ENCODE measurements at regions not wholly inside any gene's neighbourhood (a gene's known extent, or its start where the extent isn't known, plus 50 kb on each side); places are given as distances from the start of the nearest gene placed in this dataset.

- DNase-seq (ENCODE audit: low read depth) = no peak
Measured at GRCh38 chr5:2147504-2148311, 265.0 kb upstream of the IRX4 start.

GRCh38 chr5:2143646-2144353 lies 261.1 kb upstream of the IRX4 start:
- no peak for DNase-seq (ENCODE audit: low read depth)

GRCh38 chr5:2143088-2143487 lies 260.4 kb upstream of the IRX4 start:
- no peak for DNase-seq (ENCODE audit: low read depth)

DNA sequence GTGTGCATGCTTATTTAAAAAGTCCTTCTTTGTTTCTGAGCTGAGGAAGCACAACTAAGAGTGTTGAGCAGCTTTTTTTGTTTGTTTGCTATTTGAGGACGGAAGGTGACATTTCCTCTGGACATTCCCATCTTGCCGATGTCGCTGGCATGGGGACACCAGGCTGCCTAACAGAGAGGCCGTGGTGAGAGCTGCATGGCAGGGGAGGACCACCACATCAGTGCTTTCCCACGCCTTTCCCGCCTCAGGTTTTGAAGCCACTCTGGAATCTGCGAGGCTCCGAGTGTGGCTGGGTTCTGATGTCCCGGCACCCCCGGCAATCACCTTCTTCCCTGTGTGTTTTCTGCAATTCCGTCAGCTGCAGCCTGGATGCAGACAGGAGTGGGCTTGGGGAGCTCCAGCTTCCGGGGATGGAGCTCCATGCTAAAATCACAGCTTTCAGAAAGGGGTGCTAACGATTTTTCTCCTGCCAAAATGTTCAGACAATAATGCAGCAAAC lies 259.8 kb upstream of the IRX4 start:
- no peak for DNase-seq (ENCODE audit: low read depth)

GRCh38 chr5:2141254-2142000 lies 258.7 kb upstream of the IRX4 start:
- DNase-seq (ENCODE audit: low read depth) = no peak

DNA sequence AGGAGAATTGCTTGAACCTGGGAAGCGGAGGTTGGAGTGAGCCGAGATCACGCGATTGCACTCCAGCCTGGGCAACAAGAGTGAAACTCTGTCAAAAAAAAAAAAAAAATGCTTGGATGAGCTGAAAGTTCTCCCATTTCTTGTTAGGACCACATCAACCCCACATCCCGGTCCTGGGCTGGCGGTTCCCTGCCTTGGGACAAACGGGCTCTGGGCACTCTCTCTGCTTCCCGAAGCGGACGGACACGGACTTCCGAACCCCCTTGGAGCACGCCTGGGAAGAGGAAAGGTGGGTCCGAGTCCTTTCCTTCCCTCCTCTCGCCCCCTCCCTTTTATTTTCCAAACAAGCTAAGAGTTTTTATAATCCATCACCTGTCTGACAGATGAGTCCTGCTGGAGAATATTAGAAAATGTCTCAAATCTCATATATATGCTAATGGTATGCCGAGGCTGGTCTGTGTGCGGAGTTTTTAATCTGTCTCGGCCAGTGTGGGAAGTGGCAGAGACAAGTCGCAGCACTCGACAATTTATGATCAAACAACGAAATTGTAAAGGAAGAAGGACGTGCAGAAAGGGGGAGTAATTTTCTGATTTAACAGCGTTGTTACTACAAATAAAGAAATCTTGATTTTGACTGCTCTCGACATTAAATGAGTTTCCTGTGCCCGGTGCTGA lies 257.9 kb upstream of the IRX4 start:
- DNase-seq (ENCODE audit: low read depth) = no peak

GRCh38 chr5:2139478-2139877 lies 256.8 kb upstream of the IRX4 start:
- DNase-seq (ENCODE audit: low read depth) = no peak

- DNase-seq (ENCODE audit: low read depth) = no peak
Measured at GRCh38 chr5:2138896-2139295, 256.2 kb upstream of the IRX4 start.

DNA sequence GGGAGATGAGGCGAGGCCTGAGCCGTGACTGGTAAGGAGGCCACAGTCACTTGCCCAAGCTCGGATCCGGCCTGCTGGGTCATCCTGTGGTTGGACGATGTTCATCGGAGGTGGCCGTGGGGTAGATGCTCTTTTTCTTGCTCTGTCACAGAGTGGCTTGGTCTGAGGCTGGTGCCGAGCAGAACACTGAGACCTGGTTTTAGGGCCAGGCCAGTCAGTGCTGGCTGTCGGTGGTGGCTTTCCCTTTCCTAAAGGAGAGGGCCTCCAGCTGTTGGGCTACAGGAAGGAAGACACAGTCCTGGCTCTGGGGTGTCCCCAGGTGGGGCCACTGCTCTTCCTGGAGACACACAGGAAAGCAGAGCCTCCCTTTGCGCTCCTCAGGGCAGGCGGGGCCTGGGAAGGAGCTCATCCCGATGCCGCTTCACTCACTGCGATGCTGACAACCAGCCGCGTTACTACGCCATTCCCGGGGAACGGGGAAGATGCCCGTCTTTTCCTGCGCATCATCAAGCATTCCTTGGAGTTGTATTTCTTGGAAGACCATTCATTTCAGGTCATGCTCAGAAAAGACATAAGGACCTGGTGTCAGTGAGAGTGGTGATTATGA lies 254.8 kb upstream of the IRX4 start:
- DNase-seq (ENCODE audit: low read depth) = no peak

- no peak for DNase-seq (ENCODE audit: low read depth)
Measured at GRCh38 chr5:2136728-2137333, 254.1 kb upstream of the IRX4 start.

GRCh38 chr5:2135833-2136232 lies 253.1 kb upstream of the IRX4 start:
- no peak for DNase-seq (ENCODE audit: low read depth)

DNA sequence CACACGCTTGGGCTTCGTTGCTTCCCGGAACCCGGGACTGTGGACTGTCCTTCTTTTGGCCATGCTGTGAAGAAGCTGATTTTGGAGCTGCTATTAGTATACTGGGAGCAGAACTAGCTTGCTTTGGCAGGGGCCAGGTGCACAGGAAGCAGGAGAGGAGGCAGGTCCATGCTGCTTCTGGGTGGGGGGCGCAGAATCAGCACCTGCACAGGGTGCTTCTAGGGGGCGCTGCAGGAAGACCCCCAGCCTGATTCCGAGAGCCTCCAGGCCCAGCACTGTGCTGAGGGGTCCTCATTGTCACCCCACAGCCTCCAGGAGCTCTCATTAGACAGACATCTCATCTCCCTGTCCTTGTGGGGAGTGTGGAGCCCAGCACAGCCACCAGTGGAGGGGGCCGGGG lies 252.6 kb upstream of the IRX4 start:
- DNase-seq (ENCODE audit: low read depth) = no peak

DNA sequence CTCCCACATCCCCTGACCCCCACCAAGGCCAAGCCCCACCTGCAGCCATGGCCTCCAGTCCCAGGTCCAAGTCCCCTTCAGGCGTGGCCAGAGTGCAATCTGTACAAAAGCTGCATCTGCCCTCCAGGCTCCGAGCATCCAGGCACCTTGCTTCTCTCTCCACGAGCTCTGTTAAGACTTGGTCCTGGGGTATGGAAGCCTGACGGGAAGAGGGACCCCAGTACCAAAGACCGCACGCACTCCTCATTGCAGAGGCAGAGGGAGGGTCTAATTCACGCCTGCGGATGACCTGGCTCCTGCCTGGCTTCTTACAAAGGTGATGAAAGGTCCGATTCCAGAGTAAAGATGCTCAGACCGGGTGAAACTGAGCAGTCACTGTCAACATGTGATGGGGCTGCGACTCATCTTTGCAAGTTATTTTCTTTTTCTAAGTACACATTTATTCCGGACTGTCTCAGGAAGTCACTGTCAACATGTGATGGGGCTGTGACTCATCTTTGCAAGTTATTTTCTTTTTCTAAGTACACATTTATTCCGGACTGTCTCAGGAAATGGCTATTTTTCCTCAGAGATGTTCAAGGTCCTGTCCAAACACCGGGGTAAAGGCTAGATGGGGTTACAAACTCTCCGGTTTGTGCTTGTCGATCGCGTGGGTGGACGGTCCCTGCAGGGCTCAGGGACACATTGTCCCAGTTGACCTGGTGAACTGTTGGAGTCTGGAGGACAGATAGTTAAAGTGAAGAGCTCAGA lies 252.0 kb upstream of the IRX4 start:
- DNase-seq (ENCODE audit: low read depth) = no peak

DNA sequence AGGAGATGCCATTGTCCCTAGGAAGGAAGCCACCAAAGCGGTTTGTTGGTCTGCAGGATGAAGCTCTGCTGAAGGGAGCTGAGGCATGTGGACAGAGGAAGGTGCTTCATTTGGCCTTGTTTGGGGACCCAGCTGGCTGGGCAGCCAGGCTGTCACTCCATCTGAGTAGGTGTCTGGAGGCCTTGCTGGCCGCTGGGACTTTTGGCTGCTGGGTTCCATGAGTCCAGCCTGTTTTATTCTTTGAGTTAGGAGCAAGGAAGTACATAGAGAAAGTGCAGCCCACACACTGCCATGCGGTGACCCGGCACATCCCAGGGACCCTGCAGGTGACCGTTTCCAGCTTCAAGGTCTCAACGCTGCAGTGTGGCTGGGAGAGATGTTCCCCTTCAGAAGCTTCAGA lies 251.2 kb upstream of the IRX4 start:
- no peak for DNase-seq (ENCODE audit: low read depth)

- no peak for DNase-seq (ENCODE audit: low read depth)
Measured at GRCh38 chr5:2133080-2133479, 250.4 kb upstream of the IRX4 start.

GRCh38 chr5:2132497-2132847 lies 249.7 kb upstream of the IRX4 start:
- no peak for DNase-seq (ENCODE audit: low read depth)

DNA sequence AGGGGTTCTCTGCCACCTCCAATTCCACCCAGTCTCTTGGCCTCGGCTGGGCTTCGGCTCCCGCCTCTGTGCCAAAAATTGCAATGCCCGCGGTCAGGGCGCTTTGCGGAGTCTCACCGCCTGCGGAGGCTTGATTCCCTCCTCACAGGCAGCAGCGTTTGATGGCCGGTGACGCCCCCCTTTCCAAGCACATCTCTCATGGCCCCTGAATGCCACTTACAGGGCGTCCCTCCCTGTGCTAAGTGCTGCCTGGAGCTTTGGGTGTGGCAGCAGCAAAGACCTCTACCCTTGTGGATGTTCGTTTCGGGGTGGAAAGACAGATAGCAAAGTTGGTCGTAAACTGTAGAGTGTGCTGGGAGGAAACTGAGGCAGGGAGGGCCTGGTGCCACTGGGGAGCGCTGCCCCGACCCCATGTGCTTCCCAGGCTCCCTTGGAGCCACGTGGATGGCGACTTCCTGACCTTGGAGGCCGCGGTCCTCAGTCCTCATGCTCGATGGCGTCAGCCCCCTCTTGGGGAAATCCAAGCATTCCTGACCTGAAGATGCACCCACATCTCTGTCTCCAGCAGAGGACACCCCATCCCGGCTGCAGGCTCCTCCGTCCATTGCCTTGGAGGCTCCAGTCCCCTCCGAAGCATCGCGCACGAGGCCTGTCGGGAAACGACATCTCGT lies 249.2 kb upstream of the IRX4 start:
- DNase-seq (ENCODE audit: low read depth) = no peak

DNA sequence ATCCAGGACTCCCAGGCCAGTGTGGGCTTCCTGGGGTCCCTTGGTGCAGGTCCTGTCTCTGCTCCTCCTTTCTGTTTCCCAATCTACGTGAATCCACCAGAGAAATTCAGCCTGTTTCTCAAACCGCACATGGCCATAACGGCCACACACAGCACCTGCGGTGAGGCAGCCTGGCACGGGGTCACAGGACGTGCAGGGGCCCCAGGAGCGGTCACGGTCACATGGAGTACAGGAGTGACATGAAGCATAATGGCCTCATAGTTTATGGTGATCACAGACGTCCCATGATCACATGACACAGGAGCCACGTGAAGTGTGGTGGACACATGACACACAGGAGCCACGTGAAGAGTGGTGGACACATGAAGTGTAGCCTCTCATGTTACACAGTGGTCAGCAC lies 248.5 kb upstream of the IRX4 start:
- DNase-seq (ENCODE audit: low read depth) = no peak

DNA sequence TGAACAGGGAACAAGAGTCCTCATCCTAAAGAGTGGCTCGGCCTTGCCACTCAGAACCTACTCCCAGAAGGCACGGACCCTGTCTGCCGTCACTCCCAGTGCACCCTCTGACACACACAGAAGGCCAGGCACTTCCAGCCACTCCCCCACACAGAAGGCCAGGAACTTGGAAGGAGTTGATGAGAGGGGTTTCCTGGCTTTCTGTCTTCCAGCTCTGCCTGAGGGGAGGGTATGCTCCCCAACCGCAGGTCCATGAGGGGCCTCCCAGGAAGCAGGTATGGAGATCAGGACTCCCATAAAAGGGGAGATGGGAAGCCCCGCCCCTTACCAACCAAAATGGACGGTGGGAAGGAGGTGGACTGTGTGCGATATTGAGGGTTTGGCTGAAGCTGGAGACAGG lies 247.6 kb upstream of the IRX4 start:
- DNase-seq (ENCODE audit: low read depth) = no peak

Data from fibroblast of the conjunctiva (primary cell).